ENCODE measurements at regions not wholly inside any gene's neighbourhood (a gene's known extent, or its start where the extent isn't known, plus 50 kb on each side); places are given as distances from the start of the nearest gene placed in this dataset.

DNA sequence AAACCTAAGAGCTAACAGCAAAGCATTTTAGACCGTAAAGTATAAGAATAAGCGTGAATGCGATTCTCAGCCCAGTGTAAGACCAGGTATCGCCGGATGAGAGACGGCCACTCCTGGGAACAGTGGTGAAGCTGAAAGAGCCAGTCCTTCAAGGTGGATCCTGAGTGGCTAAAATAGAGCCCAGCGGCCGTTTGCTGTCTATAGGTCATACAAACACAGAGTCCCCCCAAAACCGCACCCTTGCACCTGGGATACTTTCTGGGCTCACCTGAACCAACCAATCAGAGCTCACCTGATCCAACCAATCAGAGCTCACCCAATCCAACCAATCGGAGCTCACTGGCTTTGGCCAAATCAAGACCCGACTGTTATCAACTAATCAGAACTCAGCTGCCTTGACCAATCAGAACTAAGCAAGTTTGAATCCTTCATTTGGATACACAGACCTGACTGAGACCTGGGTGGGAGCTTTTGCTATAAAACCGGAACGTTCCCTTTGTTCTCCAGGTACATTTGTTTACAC lies 248.2 kb downstream of the DLL1 start:
- Histone ChIP-seq H3K4me1 (ENCODE audit: control insufficient read depth, insufficient read depth, low read length, poor library complexity, severe bottlenecking) (peaks cover 4% of the 10 kb centered on the region), H3K27ac (ENCODE audit: low read depth, low read length, severe bottlenecking) (no peak overlapping the region), H3K4me3 (ENCODE audit: extremely low read depth, insufficient read depth, low read length, poor library complexity, severe bottlenecking) (no peak overlapping the region), H3K9me3 (ENCODE audit: control insufficient read depth, low read length) (no peaks in the 10 kb centered on the region), H3K36me3 (ENCODE audit: control insufficient read depth, insufficient read depth, low read length) (no peaks in the 10 kb centered on the region)
- 91 to 93% methylated on average over 11 to 13 of the region's 13 CpGs for WGBS, 2 experiments (ENCODE audit: insufficient coverage in 2 of 2)

- Histone ChIP-seq H3K4me1 (ENCODE audit: control insufficient read depth, insufficient read depth, low read length, poor library complexity, severe bottlenecking) (peaks cover 4% of the 10 kb centered on the region), H3K27ac (ENCODE audit: low read depth, low read length, severe bottlenecking) (no peak overlapping the region), H3K9me3 (ENCODE audit: control insufficient read depth, low read length) (no peaks in the 10 kb centered on the region), H3K4me3 (ENCODE audit: extremely low read depth, insufficient read depth, low read length, poor library complexity, severe bottlenecking) (no peak overlapping the region), H3K36me3 (ENCODE audit: control insufficient read depth, insufficient read depth, low read length) (no peaks in the 10 kb centered on the region)
- WGBS, 2 experiments (ENCODE audit: insufficient coverage in 2 of 2): 82 to 89% methylated on average over 2 to 3 of the region's 4 CpGs
These were observed 248.8 kb downstream of the DLL1 start for GRCh38 chr6:170042123-170042522.

DNA sequence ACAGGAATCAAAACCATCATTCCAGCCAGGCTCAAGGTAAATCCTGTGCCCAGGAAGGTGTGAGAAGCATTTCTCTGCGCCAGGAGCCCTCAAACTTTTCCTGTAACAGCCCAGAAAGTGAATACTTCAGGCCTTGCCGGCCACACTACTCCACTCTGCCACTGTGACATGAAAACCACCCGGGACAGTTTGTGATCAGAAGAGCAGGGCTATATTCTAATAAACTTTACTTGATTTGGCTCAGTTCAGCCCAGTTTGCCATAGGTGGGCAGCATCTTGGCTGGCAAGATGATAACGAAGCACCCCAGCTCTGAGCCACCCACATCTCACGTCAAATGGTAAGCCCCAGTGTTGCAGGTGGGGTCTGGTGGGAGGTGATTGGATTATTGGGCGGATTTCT lies 249.4 kb downstream of the DLL1 start:
- 69 to 80% methylated on average over 2 to 3 of the region's 6 CpGs for WGBS, 2 experiments (ENCODE audit: insufficient coverage in 2 of 2)
- Histone ChIP-seq H3K27ac (ENCODE audit: low read depth, low read length, severe bottlenecking) (no peak overlapping the region), H3K36me3 (ENCODE audit: control insufficient read depth, insufficient read depth, low read length) (no peaks in the 10 kb centered on the region), H3K4me3 (ENCODE audit: extremely low read depth, insufficient read depth, low read length, poor library complexity, severe bottlenecking) (no peak overlapping the region), H3K4me1 (ENCODE audit: control insufficient read depth, insufficient read depth, low read length, poor library complexity, severe bottlenecking) (no peaks in the 10 kb centered on the region), H3K9me3 (ENCODE audit: control insufficient read depth, low read length) (no peaks in the 10 kb centered on the region)

- Histone ChIP-seq H3K4me1 (ENCODE audit: control insufficient read depth, insufficient read depth, low read length, poor library complexity, severe bottlenecking) (no peaks in the 10 kb centered on the region), H3K9me3 (ENCODE audit: control insufficient read depth, low read length) (no peaks in the 10 kb centered on the region), H3K27ac (ENCODE audit: low read depth, low read length, severe bottlenecking) (no peak overlapping the region), H3K4me3 (ENCODE audit: extremely low read depth, insufficient read depth, low read length, poor library complexity, severe bottlenecking) (no peak overlapping the region), H3K36me3 (ENCODE audit: control insufficient read depth, insufficient read depth, low read length) (no peaks in the 10 kb centered on the region)
- 56 to 61% methylated on average over 4 to 5 of the region's 5 CpGs for WGBS, 2 experiments (ENCODE audit: insufficient coverage in 2 of 2)
These were observed 250.0 kb downstream of the DLL1 start for GRCh38 chr6:170040906-170041305.

GRCh38 chr6:170040115-170040500 lies 250.8 kb downstream of the DLL1 start:
- no peak overlapping the region for H3K4me3 ChIP-seq (ENCODE audit: extremely low read depth, insufficient read depth, low read length, poor library complexity, severe bottlenecking)
- no peaks in the 10 kb centered on the region for H3K9me3 ChIP-seq (ENCODE audit: control insufficient read depth, low read length)
- no peak overlapping the region for H3K27ac ChIP-seq (ENCODE audit: low read depth, low read length, severe bottlenecking)
- no peaks in the 10 kb centered on the region for H3K36me3 ChIP-seq (ENCODE audit: control insufficient read depth, insufficient read depth, low read length)
- no peaks in the 10 kb centered on the region for H3K4me1 ChIP-seq (ENCODE audit: control insufficient read depth, insufficient read depth, low read length, poor library complexity, severe bottlenecking)
- WGBS, 2 experiments (ENCODE audit: insufficient coverage in 2 of 2): 97 to 100% methylated on average over 3 to 6 of the region's 9 CpGs

- Histone ChIP-seq H3K9me3 (ENCODE audit: control insufficient read depth, low read length) (no peaks in the 10 kb centered on the region), H3K4me1 (ENCODE audit: control insufficient read depth, insufficient read depth, low read length, poor library complexity, severe bottlenecking) (no peaks in the 10 kb centered on the region), H3K27ac (ENCODE audit: low read depth, low read length, severe bottlenecking) (no peak overlapping the region), H3K4me3 (ENCODE audit: extremely low read depth, insufficient read depth, low read length, poor library complexity, severe bottlenecking) (no peak overlapping the region), H3K36me3 (ENCODE audit: control insufficient read depth, insufficient read depth, low read length) (no peaks in the 10 kb centered on the region)
- 78 to 85% methylated on average over 24 to 26 of the region's 28 CpGs for WGBS, 2 experiments (ENCODE audit: insufficient coverage in 2 of 2)
These were observed 251.4 kb downstream of the DLL1 start for GRCh38 chr6:170039156-170040114.

GRCh38 chr6:170038708-170039107 lies 252.2 kb downstream of the DLL1 start:
- H3K9me3 ChIP-seq (ENCODE audit: control insufficient read depth, low read length): no peaks in the 10 kb centered on the region
- H3K4me3 ChIP-seq (ENCODE audit: extremely low read depth, insufficient read depth, low read length, poor library complexity, severe bottlenecking): no peak overlapping the region
- no peaks in the 10 kb centered on the region for H3K4me1 ChIP-seq (ENCODE audit: control insufficient read depth, insufficient read depth, low read length, poor library complexity, severe bottlenecking)
- H3K36me3 ChIP-seq (ENCODE audit: control insufficient read depth, insufficient read depth, low read length): no peaks in the 10 kb centered on the region
- no peak overlapping the region for H3K27ac ChIP-seq (ENCODE audit: low read depth, low read length, severe bottlenecking)
- 64 to 73% methylated on average over 9 of the region's 9 CpGs for WGBS, 2 experiments (ENCODE audit: insufficient coverage in 2 of 2)

- no peak overlapping the region for H3K27ac ChIP-seq (ENCODE audit: low read depth, low read length, severe bottlenecking)
- 69 to 76% methylated on average over 5 to 6 of the region's 7 CpGs for WGBS, 2 experiments (ENCODE audit: insufficient coverage in 2 of 2)
- no peaks in the 10 kb centered on the region for H3K36me3 ChIP-seq (ENCODE audit: control insufficient read depth, insufficient read depth, low read length)
- H3K4me3 ChIP-seq (ENCODE audit: extremely low read depth, insufficient read depth, low read length, poor library complexity, severe bottlenecking): no peak overlapping the region
- H3K4me1 ChIP-seq (ENCODE audit: control insufficient read depth, insufficient read depth, low read length, poor library complexity, severe bottlenecking): no peaks in the 10 kb centered on the region
- no peaks in the 10 kb centered on the region for H3K9me3 ChIP-seq (ENCODE audit: control insufficient read depth, low read length)
These were observed 252.6 kb downstream of the DLL1 start for GRCh38 chr6:170038251-170038650.

DNA sequence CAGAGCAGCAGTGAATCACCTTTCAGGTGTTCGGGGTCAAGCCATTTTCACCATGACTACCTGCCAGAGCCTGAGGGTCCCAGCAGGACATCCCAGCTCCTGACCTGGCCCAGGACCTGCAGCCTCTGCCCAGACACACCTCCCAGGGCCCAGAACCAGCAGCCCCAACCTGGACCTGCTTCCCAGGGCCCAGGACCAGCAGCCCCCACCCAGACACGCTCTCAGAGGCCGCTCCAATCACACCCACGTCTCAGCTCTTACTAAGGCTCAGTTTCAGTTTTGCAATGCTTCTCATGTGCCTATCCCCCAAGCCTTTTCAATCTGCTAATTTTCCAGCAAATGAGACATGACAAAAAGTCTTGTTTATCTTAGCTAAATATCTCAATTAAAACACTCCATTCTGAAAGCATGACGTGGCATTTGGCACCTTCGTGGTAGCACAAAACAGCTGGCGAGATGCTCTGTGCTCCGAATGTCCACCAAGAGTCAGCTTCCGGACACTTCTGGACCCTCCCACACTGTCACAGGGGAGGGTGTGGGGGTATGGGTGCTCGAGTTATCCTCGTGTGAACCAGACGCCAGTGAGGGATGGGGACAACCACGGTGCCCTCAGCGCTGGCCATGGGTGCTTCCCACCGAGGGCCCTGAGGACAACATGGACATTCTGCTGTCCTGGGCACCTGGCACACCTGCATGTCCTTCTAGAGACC lies 253.2 kb downstream of the DLL1 start:
- Histone ChIP-seq H3K4me3 (ENCODE audit: extremely low read depth, insufficient read depth, low read length, poor library complexity, severe bottlenecking) (no peak overlapping the region), H3K9me3 (ENCODE audit: control insufficient read depth, low read length) (no peaks in the 10 kb centered on the region), H3K4me1 (ENCODE audit: control insufficient read depth, insufficient read depth, low read length, poor library complexity, severe bottlenecking) (no peaks in the 10 kb centered on the region), H3K36me3 (ENCODE audit: control insufficient read depth, insufficient read depth, low read length) (no peaks in the 10 kb centered on the region), H3K27ac (ENCODE audit: low read depth, low read length, severe bottlenecking) (no peak overlapping the region)
- WGBS, 2 experiments (ENCODE audit: insufficient coverage in 2 of 2): 79 to 92% methylated on average over 8 to 13 of the region's 15 CpGs

DNA sequence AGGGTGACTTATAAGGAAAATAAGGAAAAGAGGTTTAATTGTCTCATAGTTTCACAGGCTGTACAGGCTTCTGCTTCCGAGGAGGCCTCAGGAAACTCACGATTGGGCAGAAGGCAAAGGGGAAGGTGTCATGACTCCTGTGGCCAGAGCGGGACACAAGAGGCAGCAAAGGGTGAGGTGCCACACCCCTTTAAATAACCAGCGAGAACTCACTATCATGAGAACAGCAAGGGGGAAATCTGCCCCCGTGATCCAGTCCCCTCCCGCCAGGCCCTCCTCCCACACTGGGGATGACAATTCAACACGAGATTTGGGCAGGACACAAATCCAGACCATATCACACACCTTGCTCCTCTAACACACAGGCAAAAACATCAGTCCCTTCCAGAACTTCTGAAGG lies 254.0 kb downstream of the DLL1 start:
- whole genome bisulfite sequencing, 2 experiments (ENCODE audit: insufficient coverage in 2 of 2): 44 to 65% methylated on average over 3 to 6 of the region's 7 CpGs
- Histone ChIP-seq H3K9me3 (ENCODE audit: control insufficient read depth, low read length) (no peaks in the 10 kb centered on the region), H3K4me1 (ENCODE audit: control insufficient read depth, insufficient read depth, low read length, poor library complexity, severe bottlenecking) (no peaks in the 10 kb centered on the region), H3K36me3 (ENCODE audit: control insufficient read depth, insufficient read depth, low read length) (no peaks in the 10 kb centered on the region), H3K4me3 (ENCODE audit: extremely low read depth, insufficient read depth, low read length, poor library complexity, severe bottlenecking) (no peak overlapping the region), H3K27ac (ENCODE audit: low read depth, low read length, severe bottlenecking) (no peak overlapping the region)

Measured in mesodermal cell (in vitro differentiated cells).